OCI-M2 (cell line): ENCODE measurements at regions not wholly inside any gene's neighbourhood (a gene's known extent, or its start where the extent isn't known, plus 50 kb on each side); places are given as distances from the start of the nearest gene placed in this dataset.

Experiments used
- DNase-seq: peaks from one replicate; lab custom pipeline; 2025; ENCODE audit not compliant: unreplicated experiment; lab: John Stamatoyannopoulos, UW

GRCh38 chr2:172323256-172323655 lies 104.1 kb upstream of the ITGA6 start:
- DNase-seq = no peak

- DNase-seq = no peak
Observed at GRCh38 chr2:172323861-172324597, 103.4 kb upstream of the ITGA6 start.

GRCh38 chr2:172326211-172326509 lies 101.2 kb upstream of the ITGA6 start:
- no peak for DNase-seq

GRCh38 chr2:172328103-172328841 lies 99.1 kb upstream of the ITGA6 start:
- DNase-seq = no peak

- no peak for DNase-seq
Observed at GRCh38 chr2:172329416-172329773, 98.0 kb upstream of the ITGA6 start.

GRCh38 chr2:172329774-172330671 lies 97.4 kb upstream of the ITGA6 start:
- DNase-seq = no peak

- DNase-seq = no peak
Observed at GRCh38 chr2:172332507-172332906, 94.9 kb upstream of the ITGA6 start.

GRCh38 chr2:172333235-172333977 lies 94.0 kb upstream of the ITGA6 start:
- no peak for DNase-seq

DNA sequence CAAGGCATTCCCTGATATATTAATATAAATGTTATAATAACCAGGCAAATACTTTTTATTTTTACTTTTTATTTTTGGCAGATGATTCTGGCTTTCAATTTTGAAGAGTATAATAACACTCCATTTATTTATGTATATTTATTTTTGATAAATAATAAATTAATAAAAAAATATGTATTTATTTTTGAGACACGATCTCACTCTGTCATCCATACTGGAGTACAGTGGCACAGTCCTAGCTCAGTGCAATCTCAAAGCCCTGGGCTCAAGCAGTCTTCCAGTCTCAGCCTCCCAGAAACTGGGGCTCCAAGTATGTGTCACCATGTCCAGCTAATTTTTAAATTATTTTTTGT lies 93.4 kb upstream of the ITGA6 start:
- no peak for DNase-seq

GRCh38 chr2:172334988-172335387 lies 92.4 kb upstream of the ITGA6 start:
- no peak for DNase-seq

DNA sequence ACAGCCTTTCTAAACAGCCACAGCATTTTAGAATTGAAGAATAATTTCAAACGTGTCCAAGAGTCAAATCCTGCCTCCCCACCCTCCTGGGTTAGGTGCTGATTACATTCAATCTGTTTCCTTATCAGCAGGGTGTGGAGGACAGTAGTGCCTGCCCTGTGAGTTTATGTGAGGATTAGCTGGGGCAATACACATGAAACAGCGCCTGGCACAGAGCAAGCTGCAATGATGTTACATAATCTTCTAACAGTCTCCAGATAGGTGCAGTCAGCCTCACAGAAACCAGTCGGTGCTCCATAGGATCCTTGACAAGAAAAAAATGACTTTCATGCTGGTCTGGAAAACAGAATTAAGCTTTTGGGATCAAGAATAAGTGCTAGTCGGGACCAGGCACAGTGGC lies 91.7 kb upstream of the ITGA6 start:
- no peak for DNase-seq

- no peak for DNase-seq
Observed at GRCh38 chr2:172336681-172337080, 90.7 kb upstream of the ITGA6 start.

GRCh38 chr2:172339371-172340010 lies 87.9 kb upstream of the ITGA6 start:
- no peak for DNase-seq

DNA sequence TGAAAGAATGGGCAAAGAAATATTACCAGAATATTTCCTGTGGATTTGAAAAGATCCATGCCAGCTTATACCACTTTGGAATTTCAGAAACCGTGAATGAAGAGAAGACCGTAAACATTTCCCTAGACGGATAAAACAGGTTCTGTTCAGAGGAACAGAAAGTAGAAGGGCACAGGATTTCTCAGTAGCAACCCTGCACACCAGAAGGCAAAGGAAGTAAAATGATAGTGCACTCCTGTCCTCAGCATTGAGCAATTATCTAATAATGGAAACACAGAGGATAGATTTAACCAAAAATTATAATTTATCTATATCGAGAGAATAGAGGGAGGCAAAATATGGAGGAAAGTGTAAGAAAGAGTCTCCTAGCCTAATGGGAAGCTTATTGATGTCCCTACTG lies 87.0 kb upstream of the ITGA6 start:
- DNase-seq = no peak

DNA sequence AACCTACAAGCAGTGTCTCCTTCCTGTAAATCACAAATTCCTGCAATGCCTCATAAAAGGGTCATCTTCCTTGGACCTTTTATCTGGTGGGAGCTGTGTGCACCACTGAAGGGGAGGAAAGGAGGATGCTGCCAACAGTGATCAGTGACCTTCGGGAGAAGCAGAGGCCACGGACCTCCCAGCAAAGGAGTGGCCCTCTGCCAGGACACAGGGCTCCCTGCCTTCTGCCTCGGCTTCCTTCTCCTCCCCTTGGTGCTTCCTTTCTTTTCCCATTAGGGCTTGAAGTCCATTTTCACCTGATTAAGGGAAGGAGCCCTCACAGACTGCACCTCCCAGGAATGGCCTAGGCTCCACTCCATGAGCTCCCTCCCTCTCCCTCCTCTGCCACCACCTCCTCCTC lies 85.3 kb upstream of the ITGA6 start:
- no peak for DNase-seq

- DNase-seq = no peak
Observed at GRCh38 chr2:172342611-172343010, 84.8 kb upstream of the ITGA6 start.

DNA sequence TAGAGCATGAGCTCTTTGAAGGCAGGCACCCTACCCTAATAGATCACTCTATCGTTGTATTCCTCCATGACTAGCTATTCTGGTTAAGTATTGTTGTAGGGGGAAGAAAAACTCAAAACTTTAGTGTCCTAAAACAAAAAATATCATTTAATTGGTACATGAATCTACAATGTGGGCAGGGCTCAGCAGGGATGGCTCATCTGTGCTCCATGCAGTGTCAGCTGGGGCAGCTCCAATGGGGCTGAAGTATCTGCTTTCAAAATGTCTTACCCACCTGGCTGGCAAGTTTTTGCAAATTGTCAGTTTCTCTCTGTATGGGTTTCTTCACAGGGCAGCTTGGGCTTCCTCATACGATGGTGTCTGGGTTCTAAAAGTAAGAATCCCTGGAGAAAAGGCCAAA lies 83.2 kb upstream of the ITGA6 start:
- no peak for DNase-seq

GRCh38 chr2:172345956-172346555 lies 81.3 kb upstream of the ITGA6 start:
- DNase-seq = no peak

- DNase-seq = no peak
Observed at GRCh38 chr2:172348555-172349288, 78.7 kb upstream of the ITGA6 start.
